ENCODE measurements at regions not wholly inside any gene's neighbourhood (a gene's known extent, or its start where the extent isn't known, plus 50 kb on each side); places are given as distances from the start of the nearest gene placed in this dataset.
"Not testable (repeated sequence)": the region's sequence is repeated elsewhere in the genome, so short reads cannot be mapped to it uniquely, and the experiment has no call there.

- TF ChIP-seq, protein P1, sequence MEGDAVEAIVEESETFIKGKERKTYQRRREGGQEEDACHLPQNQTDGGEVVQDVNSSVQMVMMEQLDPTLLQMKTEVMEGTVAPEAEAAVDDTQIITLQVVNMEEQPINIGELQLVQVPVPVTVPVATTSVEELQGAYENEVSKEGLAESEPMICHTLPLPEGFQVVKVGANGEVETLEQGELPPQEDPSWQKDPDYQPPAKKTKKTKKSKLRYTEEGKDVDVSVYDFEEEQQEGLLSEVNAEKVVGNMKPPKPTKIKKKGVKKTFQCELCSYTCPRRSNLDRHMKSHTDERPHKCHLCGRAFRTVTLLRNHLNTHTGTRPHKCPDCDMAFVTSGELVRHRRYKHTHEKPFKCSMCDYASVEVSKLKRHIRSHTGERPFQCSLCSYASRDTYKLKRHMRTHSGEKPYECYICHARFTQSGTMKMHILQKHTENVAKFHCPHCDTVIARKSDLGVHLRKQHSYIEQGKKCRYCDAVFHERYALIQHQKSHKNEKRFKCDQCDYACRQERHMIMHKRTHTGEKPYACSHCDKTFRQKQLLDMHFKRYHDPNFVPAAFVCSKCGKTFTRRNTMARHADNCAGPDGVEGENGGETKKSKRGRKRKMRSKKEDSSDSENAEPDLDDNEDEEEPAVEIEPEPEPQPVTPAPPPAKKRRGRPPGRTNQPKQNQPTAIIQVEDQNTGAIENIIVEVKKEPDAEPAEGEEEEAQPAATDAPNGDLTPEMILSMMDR (conservative IDR thresholded peaks at IDR 0.05; ENCODE audit: low read depth, low read length): not testable (repeated sequence)
- TF ChIP-seq EZH2 (IDR thresholded peaks at IDR 0.05; ENCODE audit: borderline replicate concordance, low read depth, low read length, poor library complexity, severe bottlenecking): not testable (repeated sequence)
Measured at GRCh38 chrX:98240061-98240460, 1356.4 kb downstream of the RPA4 start.
